H1 (cell line): ENCODE measurements at regions not wholly inside any gene's neighbourhood (a gene's known extent, or its start where the extent isn't known, plus 50 kb on each side); places are given as distances from the start of the nearest gene placed in this dataset.

Experiments used
- CTCF ChIA-PET: fragments of 300-600 bp; sonication (Branson Sonifier 250); formaldehyde crosslinking; loops from one replicate; lab custom pipeline; 2021; ENCODE audit not compliant: partially characterized antibody; lab: Charles Lee
- POLR2A ChIA-PET: fragments of 300-600 bp; sonication (Branson Sonifier 250); formaldehyde crosslinking; loops from one replicate; lab custom pipeline; 2021; ENCODE audit warnings: inconsistent platforms; ENCODE audit not compliant: partially characterized antibody; lab: Charles Lee
- DNase-seq, 2 experiments: peaks; one replicate each; pipeline versions ENCODE4 v3.0.0 to v3.0.0-alpha.2; 2010 to 2022; ENCODE audit warnings: low spot score in 2 of 2, low read depth in 1 of 2, mixed read lengths in 1 of 2
- FAIRE-seq: peaks from 2 replicates; lab custom pipeline; 2011; peaks lifted over from hg19 to GRCh38; lab: Jason Lieb, UNC
- H2AFZ ChIP-seq: 2 replicates; pipeline ENCODE4 v1.8.1; 2012; ENCODE audit warnings: low read length, inconsistent platforms
- H2AK5ac ChIP-seq: 2 replicates; pipeline ENCODE4 v1.6.1; 2013; ENCODE audit warnings: low read depth, low read length
- H2BK120ac ChIP-seq: replicated peaks from 2 replicates; pipeline ENCODE3; 2013; ENCODE audit warnings: low read depth, low read length, inconsistent platforms
- H2BK12ac ChIP-seq: 2 replicates; pipeline ENCODE4 v1.6.1; 2013; ENCODE audit warnings: low read depth, low read length
- H2BK15ac ChIP-seq: 2 replicates; pipeline ENCODE4 v1.6.1; 2013; ENCODE audit warnings: low read length
- H2BK20ac ChIP-seq: 2 replicates; pipeline ENCODE4 v1.6.1; 2013; ENCODE audit warnings: low read length
- H2BK5ac ChIP-seq: 2 replicates; pipeline ENCODE4 v1.6.1; 2013; ENCODE audit warnings: low read depth, low read length
- H3K14ac ChIP-seq: 2 replicates; pipeline ENCODE4 v1.6.1; 2013; ENCODE audit warnings: inconsistent platforms; ENCODE audit not compliant: insufficient read length
- H3K18ac ChIP-seq: 2 replicates; pipeline ENCODE4 v1.6.1; 2013; ENCODE audit warnings: low read length; ENCODE audit errors: extremely low read depth
- H3K23ac ChIP-seq: 2 replicates; pipeline ENCODE4 v1.6.1; 2013; ENCODE audit warnings: inconsistent platforms; ENCODE audit not compliant: insufficient read length
- H3K23me2 ChIP-seq: 2 replicates; pipeline ENCODE4 v1.6.1; 2013; ENCODE audit warnings: low read depth, low read length
- H3K27ac ChIP-seq: 2 replicates; pipeline ENCODE4 v1.6.1; 2011; ENCODE audit warnings: low read depth, low read length, inconsistent platforms
- H3K27me3 ChIP-seq, 4 experiments: replicated peaks in 1 of 4; 1 replicate in 1 of 4; 2 replicates in 3 of 4; pipeline versions ENCODE4 v1.6.1 to v1.8.1; 2011 to 2013; ENCODE audit warnings: low read length in 3 of 4, mild to moderate bottlenecking in 3 of 4, inconsistent platforms in 2 of 4, mixed read lengths in 2 of 4, moderate library complexity in 1 of 4; ENCODE audit not compliant: control insufficient read depth in 3 of 4, insufficient read depth in 3 of 4; ENCODE audit errors: extremely low read depth in 1 of 4
- H3K36me3 ChIP-seq, 4 experiments: 2 replicates each; pipeline versions ENCODE4 v1.6.1 to v1.8.1; 2011 to 2013; ENCODE audit warnings: mild to moderate bottlenecking in 4 of 4, low read length in 3 of 4, moderate library complexity in 2 of 4, control low read depth in 1 of 4, inconsistent platforms in 1 of 4; ENCODE audit not compliant: insufficient read depth in 4 of 4, control insufficient read depth in 2 of 4
- H3K4ac ChIP-seq: replicated peaks from 2 replicates; pipeline ENCODE3; 2013; ENCODE audit warnings: low read length, low read depth, mixed read lengths, inconsistent platforms; ENCODE audit not compliant: insufficient read length
- H3K4me1 ChIP-seq, 4 experiments: replicated peaks in 1 of 4; 1 replicate in 1 of 4; 2 replicates in 3 of 4; pipeline versions ENCODE4 v1.6.1 to v1.8.1; 2011 to 2013; ENCODE audit warnings: low read length in 3 of 4, inconsistent platforms in 2 of 4, mixed read lengths in 1 of 4; ENCODE audit not compliant: insufficient read depth in 4 of 4, control insufficient read depth in 3 of 4
- H3K4me2 ChIP-seq, 2 experiments: 2 replicates each; pipeline versions ENCODE4 v1.6.1 to v1.8.1; 2011 to 2013; ENCODE audit warnings: low read depth in 2 of 2, low read length in 2 of 2, control low read depth in 1 of 2, inconsistent platforms in 1 of 2, mild to moderate bottlenecking in 1 of 2; ENCODE audit not compliant: insufficient read depth in 1 of 2
- H3K4me3 ChIP-seq, 4 experiments: fragments of 200-600, 300-600 bp in 1 of 4; sonication (generic), shearing (Covaris generic), sonication (Bioruptor Twin) in 1 of 4; 2 replicates each; pipeline versions ENCODE4 v1.5.1 to v1.8.1; 2011 to 2016; ENCODE audit warnings: low read length in 4 of 4, low read depth in 3 of 4, control low read depth in 2 of 4, inconsistent platforms in 2 of 4, mild to moderate bottlenecking in 2 of 4, mixed read lengths in 1 of 4, moderate library complexity in 1 of 4; ENCODE audit not compliant: insufficient read depth in 2 of 4; ENCODE audit errors: extremely low read depth in 1 of 4
- H3K56ac ChIP-seq: replicated peaks from 2 replicates; pipeline ENCODE3; 2013; ENCODE audit warnings: low read depth, mild to moderate bottlenecking, mixed read lengths, low read length, inconsistent platforms; ENCODE audit not compliant: insufficient read length
- H3K79me1 ChIP-seq: 2 replicates; pipeline ENCODE4 v1.6.1; 2013; ENCODE audit warnings: low read depth, low read length, control low read depth
- H3K79me2 ChIP-seq, 2 experiments: 2 replicates each; pipeline versions ENCODE4 v1.6.1 to v1.8.1; 2012 to 2013; ENCODE audit warnings: low read length in 2 of 2, mild to moderate bottlenecking in 2 of 2, inconsistent platforms in 1 of 2; ENCODE audit not compliant: insufficient read depth in 2 of 2, control insufficient read depth in 1 of 2
- H3K9ac ChIP-seq, 4 experiments: replicated peaks in 1 of 4; 1 replicate in 1 of 4; 2 replicates in 3 of 4; pipeline versions ENCODE4 v1.6.1 to v1.8.1; 2011 to 2013; ENCODE audit warnings: low read depth in 3 of 4, low read length in 3 of 4, control low read depth in 2 of 4, mild to moderate bottlenecking in 2 of 4, moderate library complexity in 2 of 4, inconsistent platforms in 1 of 4; ENCODE audit errors: extremely low read depth in 1 of 4
- H3K9me3 ChIP-seq, 2 experiments: 2 replicates each; pipeline versions ENCODE4 v1.6.1 to v1.8.1; 2012 to 2013; ENCODE audit warnings: mild to moderate bottlenecking in 2 of 2, moderate library complexity in 2 of 2, control low read depth in 1 of 2, inconsistent platforms in 1 of 2, low read depth in 1 of 2, low read length in 1 of 2, mixed read lengths in 1 of 2; ENCODE audit not compliant: insufficient read depth in 2 of 2
- H4K20me1 ChIP-seq, 2 experiments: replicated peaks in 1 of 2; 2 replicates each; pipeline versions ENCODE3 to v1.8.1; 2011 to 2013; ENCODE audit warnings: inconsistent platforms in 2 of 2, low read length in 2 of 2, mild to moderate bottlenecking in 1 of 2; ENCODE audit not compliant: insufficient read depth in 2 of 2, control insufficient read depth in 1 of 2
- H4K5ac ChIP-seq: 2 replicates; pipeline ENCODE4 v1.6.1; 2013; ENCODE audit warnings: low read length, low read depth, mixed read lengths, inconsistent platforms; ENCODE audit not compliant: insufficient read length
- H4K8ac ChIP-seq: 2 replicates; pipeline ENCODE4 v1.8.0; 2013; ENCODE audit warnings: mild to moderate bottlenecking, moderate library complexity, low read length, inconsistent platforms; ENCODE audit not compliant: insufficient read depth; ENCODE audit errors: extremely low read depth
- H4K91ac ChIP-seq: replicated peaks from 2 replicates; pipeline ENCODE3; 2013; ENCODE audit warnings: low read length, mixed read lengths, inconsistent platforms; ENCODE audit not compliant: insufficient read length
- CHD1 ChIP-seq: IDR thresholded peaks from 2 replicates; pipeline ENCODE4 v1.6.1; 2012; ENCODE audit warnings: low read depth, low read length, improper control_type of control experiment
- CHD2 ChIP-seq: IDR thresholded peaks from 2 replicates; pipeline ENCODE4 v1.6.1; 2012; ENCODE audit warnings: low read length, improper control_type of control experiment
- CTBP2 ChIP-seq: IDR thresholded peaks from 2 replicates; pipeline ENCODE4 v1.7.0; 2011; ENCODE audit warnings: borderline replicate concordance, mild to moderate bottlenecking, moderate library complexity, mixed read lengths, low read length; ENCODE audit not compliant: insufficient read depth, insufficient read length
- FOSL1 ChIP-seq: IDR thresholded peaks from 2 replicates; pipeline ENCODE4 v1.6.1; 2011; ENCODE audit warnings: mild to moderate bottlenecking, low read depth, low read length, moderate library complexity; ENCODE audit not compliant: insufficient read depth
- JUN ChIP-seq: IDR thresholded peaks from 2 replicates; pipeline ENCODE4 v1.6.1; 2011; ENCODE audit warnings: low read depth, mild to moderate bottlenecking, improper control_type of control experiment, low read length
- KDM4A ChIP-seq: IDR thresholded peaks from one replicate; pipeline ENCODE4 v1.7.1; 2012; ENCODE audit warnings: low read depth, mild to moderate bottlenecking, moderate library complexity, low read length, inconsistent platforms; ENCODE audit not compliant: severe bottlenecking
- NANOG ChIP-seq: IDR thresholded peaks from 2 replicates; pipeline ENCODE4 v1.6.1; 2011; ENCODE audit warnings: low read length, low read depth, mild to moderate bottlenecking, inconsistent platforms; ENCODE audit not compliant: insufficient read depth, poor library complexity, severe bottlenecking
- RBBP5 ChIP-seq: IDR thresholded peaks from 2 replicates; pipeline ENCODE4 v1.7.1; 2012; ENCODE audit warnings: low read depth, mild to moderate bottlenecking, inconsistent platforms, low read length, moderate library complexity, borderline replicate concordance
- RNF2 ChIP-seq: fragments of 200-900, 300-1000 bp; sonication (generic); IDR thresholded peaks from 2 replicates; pipeline ENCODE4 v1.7.1; 2016; ENCODE audit warnings: borderline replicate concordance, low read depth, mild to moderate bottlenecking, antibody characterized with exemption, low read length; ENCODE audit not compliant: poor library complexity, severe bottlenecking; ENCODE audit errors: missing control alignments
- SP1 ChIP-seq: IDR thresholded peaks from 2 replicates; pipeline ENCODE4 v1.6.1; 2011; ENCODE audit warnings: low read depth, low read length
- YY1 ChIP-seq: IDR thresholded peaks from 2 replicates; pipeline ENCODE4 v1.6.1; 2011; ENCODE audit warnings: low read depth, mild to moderate bottlenecking, low read length
- WGBS, 2 experiments: shearing (Covaris generic) in 1 of 2; methylation state at CpG; one replicate each; pipeline versions ENCODE4 v1.1.6 to v1.1.7; 2013 to 2015; ENCODE audit warnings: low lambda C conversion rate in 2 of 2, mixed read lengths in 2 of 2, inconsistent platforms in 1 of 2, low coverage in 1 of 2, missing lambda C conversion rate in 1 of 2; ENCODE audit not compliant: insufficient replicate concordance in 2 of 2, insufficient coverage in 1 of 2, insufficient read length in 1 of 2; ENCODE audit errors: extremely low coverage in 1 of 2, missing lambda C conversion rate in 1 of 2; 5-methylcytosine and 5-hydroxymethylcytosine counted together
- TF ChIP-seq, protein P1 (sequence below): IDR thresholded peaks from 2 replicates; pipeline ENCODE4 v1.6.1; 2011; ENCODE audit warnings: low read depth, mild to moderate bottlenecking, low read length; ENCODE audit not compliant: insufficient read depth

DNA sequence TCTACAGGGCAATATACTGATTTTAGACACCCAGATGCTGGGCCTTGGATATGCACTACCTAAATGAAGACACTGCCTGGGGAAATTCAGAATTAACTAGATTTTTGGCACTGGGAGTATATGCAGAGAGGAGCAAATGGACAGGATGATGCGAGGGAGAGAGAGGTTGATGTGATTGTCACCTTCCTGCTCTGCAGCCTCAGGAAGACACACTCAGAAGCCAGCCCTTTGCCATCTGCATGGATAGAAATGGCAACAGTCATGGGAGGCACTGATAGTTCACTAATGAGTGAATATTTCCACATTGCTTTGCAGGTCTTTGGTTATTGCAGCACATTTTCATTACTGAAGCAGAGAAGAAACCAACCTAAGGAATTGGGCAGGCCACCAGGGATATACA is 397.2 kb upstream of the NFE2L3 start:
- no peak overlapping the region for H3K23ac ChIP-seq
- H4K5ac ChIP-seq = no peak overlapping the region
- no peak overlapping the region for H2BK12ac ChIP-seq
- POLR2A ChIA-PET = no interaction called here
- no peaks in the 10 kb centered on the region for H4K20me1 ChIP-seq
- H4K91ac ChIP-seq = no peak overlapping the region
- H2AFZ ChIP-seq = no peak overlapping the region
- WGBS, 2 experiments = 88% methylated on average over 1 of the region's 1 CpG; no CpG with 5 or more reads in 1 of the 2 experiments
- no peaks in the 10 kb centered on the region for H3K27me3 ChIP-seq
- no peaks in the 10 kb centered on the region for H3K9me3 ChIP-seq
- H3K36me3 ChIP-seq = no peaks in the 10 kb centered on the region; a peak in 1 of 8 replicates
- peaks cover 0 to 5% (median 2%) of the 10 kb centered on the region in 4 experiments; a peak in 4 of 7 replicates for H3K4me1 ChIP-seq
- H3K4me2 ChIP-seq = no peak overlapping the region
- no peaks in the 10 kb centered on the region for H3K23me2 ChIP-seq
- CTCF ChIA-PET = interaction anchor here (1.0 kb wide), 1 partner anchor 34 kb away, joined by 3 read pairs; no protein-coding TSS in a partner anchor
- no peaks in the 10 kb centered on the region for H3K79me1 ChIP-seq
- no peak overlapping the region for H2AK5ac ChIP-seq
- no peak overlapping the region for H2BK5ac ChIP-seq
- H3K27ac ChIP-seq = no peak overlapping the region
- TF ChIP-seq YY1 = no peak
- no peak for TF ChIP-seq CHD1
- TF ChIP-seq KDM4A = no peak
- no peak for TF ChIP-seq CTBP2
- TF ChIP-seq FOSL1 = no peak
- no peak for TF ChIP-seq JUN
- no peak for TF ChIP-seq SP1
- TF ChIP-seq, protein P1, sequence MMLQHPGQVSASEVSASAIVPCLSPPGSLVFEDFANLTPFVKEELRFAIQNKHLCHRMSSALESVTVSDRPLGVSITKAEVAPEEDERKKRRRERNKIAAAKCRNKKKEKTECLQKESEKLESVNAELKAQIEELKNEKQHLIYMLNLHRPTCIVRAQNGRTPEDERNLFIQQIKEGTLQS = no peak
- TF ChIP-seq RBBP5 = no peak
- no peak for TF ChIP-seq RNF2
- no peak for TF ChIP-seq NANOG
- no peak for TF ChIP-seq CHD2
- no peaks in the 10 kb centered on the region for H3K79me2 ChIP-seq
- H2BK15ac ChIP-seq = no peak overlapping the region
- no peak overlapping the region for H2BK20ac ChIP-seq
- H4K8ac ChIP-seq = no peak overlapping the region
- FAIRE-seq (no peak), DNase-seq (no peak)
- no peak overlapping the region for H3K18ac ChIP-seq
- no peak overlapping the region for H3K9ac ChIP-seq
- no peak overlapping the region for H3K4ac ChIP-seq
- H3K14ac ChIP-seq = no peak overlapping the region
- no peak overlapping the region for H3K56ac ChIP-seq
- H2BK120ac ChIP-seq = no peak overlapping the region
- no peak overlapping the region for H3K4me3 ChIP-seq
